ENCODE measurements at regions not wholly inside any gene's neighbourhood (a gene's known extent, or its start where the extent isn't known, plus 50 kb on each side); places are given as distances from the start of the nearest gene placed in this dataset.

DNA sequence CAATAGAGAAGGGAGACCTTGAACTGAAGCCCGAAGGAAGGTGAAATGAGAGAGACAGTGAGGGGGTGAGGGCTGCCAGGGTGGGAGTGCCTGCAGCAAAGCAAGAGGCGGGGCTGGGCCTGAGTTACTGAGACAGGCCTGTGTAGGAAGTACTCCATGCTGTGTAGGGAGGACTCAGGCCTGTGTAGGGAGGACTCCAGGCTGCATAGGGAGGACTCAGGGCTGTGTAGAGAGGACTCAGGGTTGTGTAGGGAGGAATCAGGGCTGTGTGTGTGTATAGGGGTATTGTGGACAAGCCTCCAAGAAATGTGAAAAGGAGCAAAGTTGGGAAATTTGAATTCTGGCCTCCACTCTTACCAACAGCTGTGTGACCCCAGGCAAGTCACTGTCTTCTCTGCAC is 133.8 kb upstream of the CACNA1E start:
- no peak overlapping the region for H3K4me2 ChIP-seq (ENCODE audit: low read depth, low read length)
- POLR2A ChIA-PET, result no interaction called here
- no peak overlapping the region for H3K27ac ChIP-seq (ENCODE audit: extremely low read length, insufficient read depth, low read length)
- no peaks in the 10 kb centered on the region for H3K79me2 ChIP-seq (ENCODE audit: insufficient read depth, low read length)
- ATAC-seq (no peak), FAIRE-seq (no peak), DNase-seq (ENCODE audit: low spot score) (no peak)
- H3K9ac ChIP-seq (ENCODE audit: insufficient read depth, low read depth, low read length), result no peak overlapping the region
- H3K27me3 ChIP-seq (ENCODE audit: control insufficient read depth in 1 of 2, insufficient read depth in 2 of 2, low read length in 2 of 2), result peaks cover 3 to 31% of the 10 kb centered on the region in 2 experiments; a peak in 3 of 5 replicates
- CTCF ChIA-PET (ENCODE audit: low intra/inter-chr PET ratio, low total read pairs), result no interaction called here
- H3K4me3 ChIP-seq (replicated peaks in 1 of 3; ENCODE audit: insufficient read depth in 1 of 3, low read depth in 2 of 3, low read length in 3 of 3), result no peak overlapping the region
- no peak overlapping the region for H2AFZ ChIP-seq (ENCODE audit: low read length)
- no peaks in the 10 kb centered on the region for H4K20me1 ChIP-seq (ENCODE audit: insufficient read depth, low read length)
- TF ChIP-seq RELA (CRISPR knock-in tag; IDR thresholded peaks at IDR 0.05), result no peak
- TF ChIP-seq ZNF263 (CRISPR knock-in tag; IDR thresholded peaks at IDR 0.05), result peak; percentile 91
- no peaks in the 10 kb centered on the region for H3K9me3 ChIP-seq (ENCODE audit: low read length)
- H3K36me3 ChIP-seq (replicated peaks in 1 of 2; ENCODE audit: control insufficient read depth in 1 of 2, insufficient read depth in 2 of 2, low read length in 2 of 2), result no peaks in the 10 kb centered on the region
- WGBS (ENCODE audit: low lambda C conversion rate), result 4% methylated on average over 2 of the region's 2 CpGs
- in situ Hi-C loops (cut with HindIII; ENCODE audit: extremely low pct_ligation_motif_present, low pct_unique_long_range_greater_than_20kb), result no loop called here
- intact Hi-C loops (cut with micrococcal nuclease; ENCODE audit: unreplicated experiment), result no loop called here
- H3K4me1 ChIP-seq (ENCODE audit: insufficient read depth, low read length), result no peaks in the 10 kb centered on the region
- BruUV-seq (replicated peaks), result no TSS peak

DNA sequence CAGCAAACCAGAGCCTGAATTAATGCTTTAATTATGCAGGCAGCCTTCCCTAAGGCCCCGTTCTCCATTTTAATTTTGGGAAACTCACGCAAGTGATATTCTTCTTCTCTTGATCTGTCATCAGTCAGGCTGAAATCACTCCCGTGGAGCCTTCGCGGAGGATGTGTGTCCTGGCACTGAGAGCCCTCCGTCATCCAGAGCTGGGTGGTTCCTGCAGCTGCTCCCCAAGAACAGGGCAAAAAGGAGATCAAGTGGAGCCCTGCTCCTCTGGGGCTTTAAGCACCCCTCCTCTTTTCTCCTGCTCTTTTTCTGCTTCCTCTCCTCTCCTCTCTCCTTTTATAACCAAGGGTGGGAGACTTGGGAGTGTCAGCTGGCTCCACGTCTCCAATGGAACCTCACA is 133.2 kb upstream of the CACNA1E start:
- FAIRE-seq, result no peak
- intact Hi-C loops (cut with micrococcal nuclease; ENCODE audit: unreplicated experiment), result no loop called here
- no peak for ATAC-seq

More for the DNA sequence above, 133.2 kb upstream of the CACNA1E start:
- Histone ChIP-seq H3K36me3 (replicated peaks in 1 of 2; ENCODE audit: control insufficient read depth in 1 of 2, insufficient read depth in 2 of 2, low read length in 2 of 2) (no peaks in the 10 kb centered on the region), H3K4me1 (ENCODE audit: insufficient read depth, low read length) (no peaks in the 10 kb centered on the region), H3K27ac (ENCODE audit: extremely low read length, insufficient read depth, low read length) (no peak overlapping the region), H3K79me2 (ENCODE audit: insufficient read depth, low read length) (no peaks in the 10 kb centered on the region), H3K4me3 (replicated peaks in 1 of 3; ENCODE audit: insufficient read depth in 1 of 3, low read depth in 2 of 3, low read length in 3 of 3) (no peak overlapping the region), H3K9me3 (ENCODE audit: low read length) (no peaks in the 10 kb centered on the region), H3K9ac (ENCODE audit: insufficient read depth, low read depth, low read length) (no peak overlapping the region), H2AFZ (ENCODE audit: low read length) (no peak overlapping the region), H3K4me2 (ENCODE audit: low read depth, low read length) (no peak overlapping the region), H3K27me3 (ENCODE audit: control insufficient read depth in 1 of 2, insufficient read depth in 2 of 2, low read length in 2 of 2) (peaks cover 1 to 31% of the 10 kb centered on the region in 2 experiments; a peak in 3 of 5 replicates), H4K20me1 (ENCODE audit: insufficient read depth, low read length) (no peaks in the 10 kb centered on the region)
- 12% methylated on average over 7 of the region's 7 CpGs for WGBS (ENCODE audit: low lambda C conversion rate)
- no peak for DNase-seq (ENCODE audit: low spot score)
- ChIA-PET POLR2A (no interaction called here), CTCF (ENCODE audit: low intra/inter-chr PET ratio, low total read pairs) (no interaction called here)
- in situ Hi-C loops (cut with HindIII; ENCODE audit: extremely low pct_ligation_motif_present, low pct_unique_long_range_greater_than_20kb), result no loop called here
- TF ChIP-seq ZNF264 (CRISPR knock-in tag; IDR thresholded peaks at IDR 0.05) (no peak), SOX6 (IDR thresholded peaks at IDR 0.05) (no peak), SOX6 (CRISPR knock-in tag; IDR thresholded peaks at IDR 0.05) (no peak), MTF1 (CRISPR knock-in tag; IDR thresholded peaks at IDR 0.05) (no peak), ZNF121 (CRISPR knock-in tag; IDR thresholded peaks at IDR 0.05) (no peak)
- no TSS peak for BruUV-seq (replicated peaks)
